ENCODE measurements at regions not wholly inside any gene's neighbourhood (a gene's known extent, or its start where the extent isn't known, plus 50 kb on each side); places are given as distances from the start of the nearest gene placed in this dataset.

- Mint-ChIP-seq H3K9me3 (ENCODE audit: unreplicated experiment) (peaks cover 27% of the 10 kb centered on the region), H3K4me1 (ENCODE audit: unreplicated experiment) (no peaks in the 10 kb centered on the region), H3K36me3 (ENCODE audit: unreplicated experiment) (no peaks in the 10 kb centered on the region), H3K4me3 (ENCODE audit: unreplicated experiment) (no peak overlapping the region), H3K27ac (ENCODE audit: unreplicated experiment) (no peak overlapping the region), H3K27me3 (ENCODE audit: unreplicated experiment) (no peaks in the 10 kb centered on the region)
- no peak for DNase-seq (ENCODE audit: extremely low spot score, unreplicated experiment)
- TF ChIP-seq CTCF (IDR thresholded peaks at IDR 0.05): no peak
Measured at GRCh38 chrX:98637451-98637850, 1753.7 kb downstream of the RPA4 start.

GRCh38 chrX:98646351-98646750, 1762.6 kb downstream of the RPA4 start:
- Mint-ChIP-seq H3K27ac (ENCODE audit: unreplicated experiment) (no peak overlapping the region), H3K27me3 (ENCODE audit: unreplicated experiment) (no peaks in the 10 kb centered on the region), H3K4me3 (ENCODE audit: unreplicated experiment) (no peak overlapping the region), H3K4me1 (ENCODE audit: unreplicated experiment) (no peaks in the 10 kb centered on the region), H3K36me3 (ENCODE audit: unreplicated experiment) (no peaks in the 10 kb centered on the region), H3K9me3 (ENCODE audit: unreplicated experiment) (peaks cover 4% of the 10 kb centered on the region)
- no peak for DNase-seq (ENCODE audit: extremely low spot score, unreplicated experiment)
- no peak for TF ChIP-seq CTCF (IDR thresholded peaks at IDR 0.05)

GRCh38 chrX:98654565-98654964, 1755.5 kb downstream of the PCDH19 start:
- Mint-ChIP-seq H3K27ac (ENCODE audit: unreplicated experiment) (no peak overlapping the region), H3K27me3 (ENCODE audit: unreplicated experiment) (no peaks in the 10 kb centered on the region), H3K9me3 (ENCODE audit: unreplicated experiment) (peaks cover 9% of the 10 kb centered on the region), H3K4me3 (ENCODE audit: unreplicated experiment) (no peak overlapping the region), H3K36me3 (ENCODE audit: unreplicated experiment) (peaks cover 2% of the 10 kb centered on the region), H3K4me1 (ENCODE audit: unreplicated experiment) (peaks cover 2% of the 10 kb centered on the region)
- no peak for TF ChIP-seq CTCF (IDR thresholded peaks at IDR 0.05)
- no peak for DNase-seq (ENCODE audit: extremely low spot score, unreplicated experiment)

All from osteocyte (in vitro differentiated cells).